GM10266 (cell line): ENCODE measurements at regions not wholly inside any gene's neighbourhood (a gene's known extent, or its start where the extent isn't known, plus 50 kb on each side); places are given as distances from the start of the nearest gene placed in this dataset.

Experiments
- DNase-seq: peaks from one replicate; pipeline ENCODE4 v3.0.0; 2012; ENCODE audit errors: extremely low spot score
- CTCF ChIP-seq: IDR thresholded peaks from 2 replicates; pipeline ENCODE4 v1.5.1; 2012; ENCODE audit warnings: mild to moderate bottlenecking, low read depth; ENCODE audit not compliant: control insufficient read depth, insufficient read depth; ENCODE audit errors: missing control alignments

- DNase-seq = no peak
- no peak for TF ChIP-seq CTCF
Measured at GRCh38 chr5:92560698-92561401, 1020.2 kb downstream of the NR2F1-AS1 start.

DNA sequence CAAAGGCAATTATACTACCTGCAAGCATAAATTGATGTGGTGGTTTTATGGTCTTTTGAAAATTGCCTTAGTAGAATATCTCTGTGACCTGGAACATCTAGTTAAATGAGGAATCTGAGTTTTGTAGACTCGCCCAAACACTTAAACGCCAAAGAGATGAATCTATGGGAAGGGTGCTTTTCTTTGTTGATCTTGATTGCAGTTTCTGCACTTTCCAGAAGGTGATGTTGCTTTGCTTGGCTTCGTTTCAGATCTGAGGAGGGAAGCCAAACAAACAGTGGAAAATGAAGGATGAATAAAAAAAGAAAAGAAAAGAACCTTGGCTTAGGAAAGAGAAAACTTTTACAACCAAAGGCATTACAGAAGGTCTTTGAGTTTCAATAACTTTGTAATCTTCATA is 1021.2 kb downstream of the NR2F1-AS1 start:
- TF ChIP-seq CTCF = no peak
- DNase-seq = no peak

DNA sequence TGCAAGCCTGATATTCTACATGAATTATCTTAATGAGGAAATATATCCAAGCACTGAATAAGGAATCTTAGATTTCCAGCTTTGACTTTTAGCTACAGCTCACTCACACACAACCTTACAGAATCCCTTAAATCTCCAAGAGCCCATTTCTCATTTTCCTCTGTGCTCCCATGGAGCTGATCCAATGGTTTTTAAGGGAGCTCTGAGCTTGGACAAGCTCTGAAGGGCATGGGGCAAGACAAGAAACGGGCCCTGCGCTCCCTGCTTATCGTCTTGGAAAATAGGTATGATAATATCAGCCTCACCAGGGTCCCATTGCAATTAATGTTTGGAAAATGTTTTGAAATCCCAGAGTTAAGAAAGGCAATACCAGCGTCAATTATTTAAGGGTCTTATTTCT is 1021.7 kb downstream of the NR2F1-AS1 start:
- DNase-seq = no peak
- no peak for TF ChIP-seq CTCF

DNA sequence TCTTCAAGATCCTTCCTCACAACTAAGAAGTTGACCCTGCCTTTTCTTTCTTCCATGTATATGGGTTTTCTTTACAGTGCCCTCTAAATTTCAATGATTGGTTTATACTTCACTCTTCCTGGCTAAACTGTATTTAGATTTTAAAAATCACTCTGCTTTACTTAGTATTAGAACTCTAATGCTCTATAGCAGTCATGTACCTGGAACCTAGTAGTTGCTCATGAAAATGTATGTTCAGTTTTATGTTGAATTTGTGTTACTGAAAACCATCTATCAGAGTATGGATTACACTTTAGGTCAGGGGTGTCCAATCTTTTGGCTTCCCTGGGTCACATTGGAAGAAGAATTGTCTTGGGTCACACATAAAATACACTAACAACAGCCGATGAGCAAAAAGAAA is 1024.3 kb downstream of the NR2F1-AS1 start:
- no peak for DNase-seq
- TF ChIP-seq CTCF = no peak

DNA sequence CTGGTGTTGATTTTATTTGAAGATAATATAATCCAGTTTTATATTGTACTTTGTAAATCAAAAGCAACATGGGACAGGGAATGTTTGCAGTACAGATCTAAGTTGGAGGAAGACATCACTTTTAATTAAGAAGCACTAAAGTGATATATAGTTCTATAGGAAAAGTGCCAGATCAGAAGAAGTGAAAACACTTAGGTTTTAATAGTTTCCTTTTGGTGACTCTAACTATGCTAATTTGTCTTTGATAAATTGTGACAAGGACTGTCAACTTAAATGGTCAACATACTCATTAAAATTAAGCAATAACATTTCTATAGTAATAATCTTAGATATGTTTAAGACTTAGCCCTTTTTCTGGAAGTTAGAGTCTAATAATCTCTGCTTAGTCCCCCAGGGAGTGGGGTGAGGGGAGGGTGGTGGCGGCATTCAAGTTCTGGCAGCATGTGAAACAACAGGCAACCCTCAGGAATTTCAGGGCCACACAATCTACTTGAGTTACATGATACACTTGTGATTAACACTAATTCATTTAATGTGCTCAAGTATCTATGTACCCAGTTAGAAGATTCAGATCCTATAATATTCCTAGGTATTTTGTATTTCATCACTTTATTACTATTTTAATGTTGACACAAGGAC is 1026.5 kb downstream of the NR2F1-AS1 start:
- no peak for TF ChIP-seq CTCF
- no peak for DNase-seq

- DNase-seq = no peak
- TF ChIP-seq CTCF = no peak
Measured at GRCh38 chr5:92553326-92553725, 1027.7 kb downstream of the NR2F1-AS1 start.
